HEK293 (cell line): ENCODE measurements at regions not wholly inside any gene's neighbourhood (a gene's known extent, or its start where the extent isn't known, plus 50 kb on each side); places are given as distances from the start of the nearest gene placed in this dataset.
"Not testable (repeated sequence)": the region's sequence is repeated elsewhere in the genome, so short reads cannot be mapped to it uniquely, and the experiment has no call there.

Source experiments
- CTCF ChIA-PET: fragments of 350-600 bp; formaldehyde crosslinking; extraction: SDS; loops from one replicate; lab custom pipeline; 2021; ENCODE audit warnings: antibody characterized with exemption; lab: Yijun Ruan, JAX
- POLR2A ChIA-PET: fragments of 300-600 bp; formaldehyde crosslinking; extraction: SDS; loops from one replicate; lab custom pipeline; 2020; ENCODE audit warnings: antibody characterized with exemption, inconsistent platforms; lab: Yijun Ruan, JAX
- H3K27ac ChIP-seq: fragments of 200-500 bp; sonication (Bioruptor generic); 2 replicates; pipeline ENCODE4 v1.5.1; 2014; ENCODE audit warnings: low read depth, low read length, control low read depth, inconsistent platforms; ENCODE audit errors: extremely low read depth
- H3K36me3 ChIP-seq, 2 experiments: fragments of 200-500 bp in 1 of 2; sonication (Bioruptor generic) in 1 of 2; 1 replicate in 1 of 2; 2 replicates in 1 of 2; pipeline ENCODE4 v1.5.1; 2014 to 2017; ENCODE audit warnings: inconsistent platforms in 2 of 2, low read length in 2 of 2; ENCODE audit not compliant: control insufficient read depth in 2 of 2, insufficient read depth in 1 of 2
- H3K4me1 ChIP-seq: fragments of 200-500 bp; sonication (Bioruptor generic); 2 replicates; pipeline ENCODE4 v1.5.1; 2014; ENCODE audit warnings: mild to moderate bottlenecking, low read length, inconsistent platforms; ENCODE audit not compliant: control insufficient read depth, insufficient read depth
- H3K4me3 ChIP-seq: 2 replicates; pipeline ENCODE4 v1.5.1; 2011; ENCODE audit warnings: low read depth, mild to moderate bottlenecking, control low read depth, low read length, moderate library complexity
- H3K9me3 ChIP-seq: fragments of 200-500 bp; sonication (Bioruptor generic); 2 replicates; pipeline ENCODE4 v1.5.1; 2014; ENCODE audit warnings: low read depth, low read length, inconsistent platforms; ENCODE audit not compliant: control insufficient read depth, insufficient read depth
- AEBP2 ChIP-seq: fragments of 450-650 bp; formaldehyde crosslinking; IDR thresholded peaks from 2 replicates; pipeline ENCODE4 v1.5.1; 2016; ENCODE audit warnings: missing biosample characterization, missing genetic modification characterization, borderline replicate concordance
- BCL6B ChIP-seq: fragments of 450-650 bp; formaldehyde crosslinking; IDR thresholded peaks from 2 replicates; pipeline ENCODE4 v1.5.1; 2017; ENCODE audit warnings: missing biosample characterization, missing genetic modification characterization
- IKZF3 ChIP-seq: fragments of 450-650 bp; IDR thresholded peaks from 2 replicates; pipeline ENCODE4 v1.5.0; 2018; ENCODE audit warnings: missing biosample characterization, mild to moderate bottlenecking, missing genetic modification characterization, moderate library complexity
- KLF8 ChIP-seq: fragments of 450-650 bp; formaldehyde crosslinking; IDR thresholded peaks from 2 replicates; pipeline ENCODE4 v1.5.1; 2016; ENCODE audit warnings: missing biosample characterization, missing genetic modification characterization
- PATZ1 ChIP-seq: fragments of 450-650 bp; formaldehyde crosslinking; IDR thresholded peaks from 2 replicates; pipeline ENCODE4 v1.5.1; 2016; ENCODE audit warnings: missing biosample characterization, missing genetic modification characterization
- PRDM10 ChIP-seq: fragments of 450-650 bp; formaldehyde crosslinking; IDR thresholded peaks from 2 replicates; pipeline ENCODE4 v1.5.1; 2016; ENCODE audit warnings: missing biosample characterization, missing genetic modification characterization
- YY1 ChIP-seq: fragments of 450-650 bp; formaldehyde crosslinking; IDR thresholded peaks from 2 replicates; pipeline ENCODE4 v1.5.1; 2018; ENCODE audit warnings: missing biosample characterization, missing genetic modification characterization
- ZFP3 ChIP-seq: fragments of 450-650 bp; formaldehyde crosslinking; IDR thresholded peaks from 2 replicates; pipeline ENCODE4 v1.5.1; 2016; ENCODE audit warnings: low read depth, missing biosample characterization, missing genetic modification characterization
- ZNF211 ChIP-seq: fragments of 450-650 bp; formaldehyde crosslinking; IDR thresholded peaks from 2 replicates; pipeline ENCODE4 v1.5.1; 2016; ENCODE audit warnings: low read depth, missing biosample characterization, missing genetic modification characterization
- ZNF311 ChIP-seq: fragments of 450-650 bp; formaldehyde crosslinking; IDR thresholded peaks from 2 replicates; pipeline ENCODE4 v1.5.1; 2017; ENCODE audit warnings: missing biosample characterization, missing genetic modification characterization, borderline replicate concordance
- ZNF513 ChIP-seq: fragments of 450-650 bp; IDR thresholded peaks from 2 replicates; pipeline ENCODE4 v1.5.1; 2018; ENCODE audit warnings: missing biosample characterization, missing genetic modification characterization
- ZNF514 ChIP-seq: fragments of 450-650 bp; formaldehyde crosslinking; IDR thresholded peaks from 2 replicates; pipeline ENCODE4 v1.5.1; 2016; ENCODE audit warnings: missing biosample characterization, missing genetic modification characterization
- ZNF549 ChIP-seq: fragments of 450-650 bp; IDR thresholded peaks from 2 replicates; pipeline ENCODE4 v1.5.1; 2018; ENCODE audit warnings: missing biosample characterization, missing genetic modification characterization, mild to moderate bottlenecking, inconsistent platforms, moderate library complexity
- ZNF561 ChIP-seq: fragments of 450-650 bp; IDR thresholded peaks from 2 replicates; pipeline ENCODE4 v1.5.1; 2018; ENCODE audit warnings: missing biosample characterization, missing genetic modification characterization, borderline replicate concordance
- ZNF596 ChIP-seq: fragments of 450-650 bp; IDR thresholded peaks from 2 replicates; pipeline ENCODE4 v1.5.0; 2018; ENCODE audit warnings: missing biosample characterization, mild to moderate bottlenecking, missing genetic modification characterization, moderate library complexity
- ZNF768 ChIP-seq: fragments of 450-650 bp; formaldehyde crosslinking; IDR thresholded peaks from 2 replicates; pipeline ENCODE4 v1.5.1; 2018; ENCODE audit warnings: missing biosample characterization, mild to moderate bottlenecking, missing genetic modification characterization

GRCh38 chr12:31887109-31887811, 72.0 kb upstream of the RESF1 start:
- Histone ChIP-seq H3K4me1 (no peaks in the 10 kb centered on the region), H3K27ac (no peak overlapping the region), H3K36me3 (no peaks in the 10 kb centered on the region), H3K4me3 (no peak overlapping the region), H3K9me3 (no peaks in the 10 kb centered on the region)
- TF ChIP-seq ZNF513 (tag by site-specific recombination) (no peak), ZNF211 (tag by site-specific recombination) (no peak), ZNF549 (tag by site-specific recombination) (no peak), ZNF311 (tag by site-specific recombination) (no peak), ZNF768 (tag by site-specific recombination) (no peak), AEBP2 (no peak), ZNF596 (tag by site-specific recombination) (no peak), PATZ1 (no peak), ZNF561 (no peak), ZNF514 (no peak), YY1 (no peak), KLF8 (tag by site-specific recombination) (no peak)
- POLR2A ChIA-PET, result no interaction called here
- CTCF ChIA-PET, result no interaction called here

GRCh38 chr12:31882682-31883081, 76.5 kb upstream of the RESF1 start:
- H3K4me3 ChIP-seq, H3K9me3 ChIP-seq, H3K36me3 ChIP-seq, H3K4me1 ChIP-seq, H3K27ac ChIP-seq: not testable (repeated sequence)
- POLR2A ChIA-PET, result interaction anchor here (0.8 kb wide), 1 partner anchor 154 kb away, joined by 4 read pairs; the partner anchor contains the start of gene AMN1
- CTCF ChIA-PET, result interaction anchor here (0.6 to 1.1 kb wide), 2 partner anchors 581 to 611 kb away, joined by 3 read pairs; no protein-coding TSS in a partner anchor

- no peaks in the 10 kb centered on the region for H3K9me3 ChIP-seq
- H3K27ac ChIP-seq, result no peak overlapping the region
- H3K4me1 ChIP-seq, result peaks cover 3% of the 10 kb centered on the region
- H3K4me3 ChIP-seq, result no peak overlapping the region
- no peaks in the 10 kb centered on the region for H3K36me3 ChIP-seq
- ChIA-PET CTCF (no interaction called here), POLR2A (no interaction called here)
- peak; percentile 35; the same call in 1 of the 2 replicates for TF ChIP-seq PRDM10 (tag by site-specific recombination)
- TF ChIP-seq ZFP3, result no peak
- TF ChIP-seq BCL6B (tag by site-specific recombination), result no peak
- no peak for TF ChIP-seq IKZF3 (tag by site-specific recombination)
These were observed 78.9 kb upstream of the RESF1 start for GRCh38 chr12:31880340-31880739.
